ENCODE measurements at regions not wholly inside any gene's neighbourhood (a gene's known extent, or its start where the extent isn't known, plus 50 kb on each side); places are given as distances from the start of the nearest gene placed in this dataset.
"Not testable (repeated sequence)": the region's sequence is repeated elsewhere in the genome, so short reads cannot be mapped to it uniquely, and the experiment has no call there.

- H3K9me3 ChIP-seq (replicated peaks) = peaks cover 10% of the 10 kb centered on the region
These were observed 290.8 kb upstream of the PCDH9 start for GRCh38 chr13:67520886-67521285.

GRCh38 chr13:67519356-67519755 is 289.2 kb upstream of the PCDH9 start:
- Histone ChIP-seq H3K27me3 (ENCODE audit: low read depth) (no peaks in the 10 kb centered on the region), H3K36me3 (no peaks in the 10 kb centered on the region), H3K27ac (replicated peaks) (no peak overlapping the region), H3K4me1 (no peaks in the 10 kb centered on the region), H3K9me3 (replicated peaks) (peaks cover under 1% of the 10 kb centered on the region), H3K4me3 (no peak overlapping the region)
- intact Hi-C loops (cut with micrococcal nuclease) = no loop called here
- no peak for DNase-seq
- TF ChIP-seq CTCF (IDR thresholded peaks at IDR 0.05; ENCODE audit: borderline replicate concordance) = no peak

More at GRCh38 chr13:67520886-67521285, 290.8 kb upstream of the PCDH9 start:
- intact Hi-C loops (cut with micrococcal nuclease) = no loop called here
- H3K36me3 ChIP-seq = no peaks in the 10 kb centered on the region
- no peak overlapping the region for H3K27ac ChIP-seq (replicated peaks)
- no peak for DNase-seq
- no peaks in the 10 kb centered on the region for H3K27me3 ChIP-seq (ENCODE audit: low read depth)
- no peak overlapping the region for H3K4me3 ChIP-seq
- no peaks in the 10 kb centered on the region for H3K4me1 ChIP-seq
- TF ChIP-seq CTCF (IDR thresholded peaks at IDR 0.05; ENCODE audit: borderline replicate concordance) = no peak

- no peaks in the 10 kb centered on the region for H3K4me1 ChIP-seq
- no peak overlapping the region for H3K27ac ChIP-seq (replicated peaks)
- TF ChIP-seq CTCF (IDR thresholded peaks at IDR 0.05; ENCODE audit: borderline replicate concordance) = no peak
- H3K27me3 ChIP-seq (ENCODE audit: low read depth) = no peaks in the 10 kb centered on the region
- no peak overlapping the region for H3K4me3 ChIP-seq
- intact Hi-C loops (cut with micrococcal nuclease) = no loop called here
- DNase-seq = no peak
- no peaks in the 10 kb centered on the region for H3K36me3 ChIP-seq
- H3K9me3 ChIP-seq (replicated peaks) = no peaks in the 10 kb centered on the region
These were observed 288.6 kb upstream of the PCDH9 start for GRCh38 chr13:67518785-67519184.

- no peak for DNase-seq
- Histone ChIP-seq H3K9me3 (replicated peaks) (no peaks in the 10 kb centered on the region), H3K4me1 (no peaks in the 10 kb centered on the region), H3K36me3 (no peaks in the 10 kb centered on the region), H3K4me3 (no peak overlapping the region), H3K27me3 (ENCODE audit: low read depth) (no peaks in the 10 kb centered on the region), H3K27ac (replicated peaks) (no peak overlapping the region)
- TF ChIP-seq CTCF (IDR thresholded peaks at IDR 0.05; ENCODE audit: borderline replicate concordance) = no peak
- intact Hi-C loops (cut with micrococcal nuclease) = no loop called here
These were observed 285.8 kb upstream of the PCDH9 start for GRCh38 chr13:67515895-67516294.

- no peak for DNase-seq
- no peak overlapping the region for H3K4me3 ChIP-seq
- intact Hi-C loops (cut with micrococcal nuclease) = no loop called here
- TF ChIP-seq CTCF (IDR thresholded peaks at IDR 0.05; ENCODE audit: borderline replicate concordance) = no peak
- no peaks in the 10 kb centered on the region for H3K36me3 ChIP-seq
- no peak overlapping the region for H3K27ac ChIP-seq (replicated peaks)
- H3K9me3 ChIP-seq (replicated peaks) = no peaks in the 10 kb centered on the region
- H3K27me3 ChIP-seq (ENCODE audit: low read depth) = no peaks in the 10 kb centered on the region
- H3K4me1 ChIP-seq = no peaks in the 10 kb centered on the region
These were observed 278.9 kb upstream of the PCDH9 start for GRCh38 chr13:67509018-67509417.

GRCh38 chr13:67508275-67508674 is 278.1 kb upstream of the PCDH9 start:
- H3K36me3 ChIP-seq; H3K4me1 ChIP-seq; H3K27me3 ChIP-seq (ENCODE audit: low read depth); intact Hi-C loops (cut with micrococcal nuclease); H3K4me3 ChIP-seq; DNase-seq; H3K9me3 ChIP-seq (replicated peaks); H3K27ac ChIP-seq (replicated peaks): not testable (repeated sequence)
